DOHH2 (cell line): ENCODE measurements at regions not wholly inside any gene's neighbourhood (a gene's known extent, or its start where the extent isn't known, plus 50 kb on each side); places are given as distances from the start of the nearest gene placed in this dataset.

Source experiments
- CTCF ChIP-seq: fragments of 200-600 bp; sonication (generic); IDR thresholded peaks from one replicate; pipeline ENCODE4 v1.5.1; 2014; ENCODE audit warnings: antibody characterized with exemption, mild to moderate bottlenecking, low read depth, low read length; ENCODE audit not compliant: poor library complexity, severe bottlenecking
- EZH2phosphoT487 ChIP-seq: fragments of 200-600 bp; sonication (generic); IDR thresholded peaks from 2 replicates; pipeline ENCODE4 v1.6.1; 2017; ENCODE audit warnings: borderline replicate concordance, mild to moderate bottlenecking, antibody characterized with exemption, low read length, moderate library complexity, mixed read lengths

- no peak for TF ChIP-seq CTCF
- no peak for TF ChIP-seq EZH2phosphoT487
These were observed 143.4 kb downstream of the BTG1 start for GRCh38 chr12:92002195-92002649.
